H1 (cell line): ENCODE measurements at regions not wholly inside any gene's neighbourhood (a gene's known extent, or its start where the extent isn't known, plus 50 kb on each side); places are given as distances from the start of the nearest gene placed in this dataset.
A peak's percentile ranks its signal among the peaks of the same experiment; 100 is the strongest.

Experiments
- CTCF ChIA-PET: fragments of 300-600 bp; sonication (Branson Sonifier 250); formaldehyde crosslinking; loops from one replicate; lab custom pipeline; 2021; ENCODE audit not compliant: partially characterized antibody; lab: Charles Lee
- POLR2A ChIA-PET: fragments of 300-600 bp; sonication (Branson Sonifier 250); formaldehyde crosslinking; loops from one replicate; lab custom pipeline; 2021; ENCODE audit warnings: inconsistent platforms; ENCODE audit not compliant: partially characterized antibody; lab: Charles Lee
- DNase-seq, 2 experiments: peaks; one replicate each; pipeline versions ENCODE4 v3.0.0 to v3.0.0-alpha.2; 2010 to 2022; ENCODE audit warnings: low spot score in 2 of 2, low read depth in 1 of 2, mixed read lengths in 1 of 2
- FAIRE-seq: peaks from 2 replicates; lab custom pipeline; 2011; peaks lifted over from hg19 to GRCh38; lab: Jason Lieb, UNC
- H2AFZ ChIP-seq: 2 replicates; pipeline ENCODE4 v1.8.1; 2012; ENCODE audit warnings: low read length, inconsistent platforms
- H2AK5ac ChIP-seq: 2 replicates; pipeline ENCODE4 v1.6.1; 2013; ENCODE audit warnings: low read depth, low read length
- H2BK120ac ChIP-seq: replicated peaks from 2 replicates; pipeline ENCODE3; 2013; ENCODE audit warnings: low read depth, low read length, inconsistent platforms
- H2BK12ac ChIP-seq: 2 replicates; pipeline ENCODE4 v1.6.1; 2013; ENCODE audit warnings: low read depth, low read length
- H2BK15ac ChIP-seq: 2 replicates; pipeline ENCODE4 v1.6.1; 2013; ENCODE audit warnings: low read length
- H2BK20ac ChIP-seq: 2 replicates; pipeline ENCODE4 v1.6.1; 2013; ENCODE audit warnings: low read length
- H2BK5ac ChIP-seq: 2 replicates; pipeline ENCODE4 v1.6.1; 2013; ENCODE audit warnings: low read depth, low read length
- H3K14ac ChIP-seq: 2 replicates; pipeline ENCODE4 v1.6.1; 2013; ENCODE audit warnings: inconsistent platforms; ENCODE audit not compliant: insufficient read length
- H3K18ac ChIP-seq: 2 replicates; pipeline ENCODE4 v1.6.1; 2013; ENCODE audit warnings: low read length; ENCODE audit errors: extremely low read depth
- H3K23ac ChIP-seq: 2 replicates; pipeline ENCODE4 v1.6.1; 2013; ENCODE audit warnings: inconsistent platforms; ENCODE audit not compliant: insufficient read length
- H3K23me2 ChIP-seq: 2 replicates; pipeline ENCODE4 v1.6.1; 2013; ENCODE audit warnings: low read depth, low read length
- H3K27ac ChIP-seq: 2 replicates; pipeline ENCODE4 v1.6.1; 2011; ENCODE audit warnings: low read depth, low read length, inconsistent platforms
- H3K27me3 ChIP-seq, 4 experiments: replicated peaks in 1 of 4; 1 replicate in 1 of 4; 2 replicates in 3 of 4; pipeline versions ENCODE4 v1.6.1 to v1.8.1; 2011 to 2013; ENCODE audit warnings: low read length in 3 of 4, mild to moderate bottlenecking in 3 of 4, inconsistent platforms in 2 of 4, mixed read lengths in 2 of 4, moderate library complexity in 1 of 4; ENCODE audit not compliant: control insufficient read depth in 3 of 4, insufficient read depth in 3 of 4; ENCODE audit errors: extremely low read depth in 1 of 4
- H3K36me3 ChIP-seq, 4 experiments: 2 replicates each; pipeline versions ENCODE4 v1.6.1 to v1.8.1; 2011 to 2013; ENCODE audit warnings: mild to moderate bottlenecking in 4 of 4, low read length in 3 of 4, moderate library complexity in 2 of 4, control low read depth in 1 of 4, inconsistent platforms in 1 of 4; ENCODE audit not compliant: insufficient read depth in 4 of 4, control insufficient read depth in 2 of 4
- H3K4ac ChIP-seq: replicated peaks from 2 replicates; pipeline ENCODE3; 2013; ENCODE audit warnings: low read length, low read depth, mixed read lengths, inconsistent platforms; ENCODE audit not compliant: insufficient read length
- H3K4me1 ChIP-seq, 4 experiments: replicated peaks in 1 of 4; 1 replicate in 1 of 4; 2 replicates in 3 of 4; pipeline versions ENCODE4 v1.6.1 to v1.8.1; 2011 to 2013; ENCODE audit warnings: low read length in 3 of 4, inconsistent platforms in 2 of 4, mixed read lengths in 1 of 4; ENCODE audit not compliant: insufficient read depth in 4 of 4, control insufficient read depth in 3 of 4
- H3K4me2 ChIP-seq, 2 experiments: 2 replicates each; pipeline versions ENCODE4 v1.6.1 to v1.8.1; 2011 to 2013; ENCODE audit warnings: low read depth in 2 of 2, low read length in 2 of 2, control low read depth in 1 of 2, inconsistent platforms in 1 of 2, mild to moderate bottlenecking in 1 of 2; ENCODE audit not compliant: insufficient read depth in 1 of 2
- H3K4me3 ChIP-seq, 4 experiments: fragments of 200-600, 300-600 bp in 1 of 4; sonication (generic), shearing (Covaris generic), sonication (Bioruptor Twin) in 1 of 4; 2 replicates each; pipeline versions ENCODE4 v1.5.1 to v1.8.1; 2011 to 2016; ENCODE audit warnings: low read length in 4 of 4, low read depth in 3 of 4, control low read depth in 2 of 4, inconsistent platforms in 2 of 4, mild to moderate bottlenecking in 2 of 4, mixed read lengths in 1 of 4, moderate library complexity in 1 of 4; ENCODE audit not compliant: insufficient read depth in 2 of 4; ENCODE audit errors: extremely low read depth in 1 of 4
- H3K56ac ChIP-seq: replicated peaks from 2 replicates; pipeline ENCODE3; 2013; ENCODE audit warnings: low read depth, mild to moderate bottlenecking, mixed read lengths, low read length, inconsistent platforms; ENCODE audit not compliant: insufficient read length
- H3K79me1 ChIP-seq: 2 replicates; pipeline ENCODE4 v1.6.1; 2013; ENCODE audit warnings: low read depth, low read length, control low read depth
- H3K79me2 ChIP-seq, 2 experiments: 2 replicates each; pipeline versions ENCODE4 v1.6.1 to v1.8.1; 2012 to 2013; ENCODE audit warnings: low read length in 2 of 2, mild to moderate bottlenecking in 2 of 2, inconsistent platforms in 1 of 2; ENCODE audit not compliant: insufficient read depth in 2 of 2, control insufficient read depth in 1 of 2
- H3K9ac ChIP-seq, 4 experiments: replicated peaks in 1 of 4; 1 replicate in 1 of 4; 2 replicates in 3 of 4; pipeline versions ENCODE4 v1.6.1 to v1.8.1; 2011 to 2013; ENCODE audit warnings: low read depth in 3 of 4, low read length in 3 of 4, control low read depth in 2 of 4, mild to moderate bottlenecking in 2 of 4, moderate library complexity in 2 of 4, inconsistent platforms in 1 of 4; ENCODE audit errors: extremely low read depth in 1 of 4
- H3K9me3 ChIP-seq, 2 experiments: 2 replicates each; pipeline versions ENCODE4 v1.6.1 to v1.8.1; 2012 to 2013; ENCODE audit warnings: mild to moderate bottlenecking in 2 of 2, moderate library complexity in 2 of 2, control low read depth in 1 of 2, inconsistent platforms in 1 of 2, low read depth in 1 of 2, low read length in 1 of 2, mixed read lengths in 1 of 2; ENCODE audit not compliant: insufficient read depth in 2 of 2
- H4K20me1 ChIP-seq, 2 experiments: replicated peaks in 1 of 2; 2 replicates each; pipeline versions ENCODE3 to v1.8.1; 2011 to 2013; ENCODE audit warnings: inconsistent platforms in 2 of 2, low read length in 2 of 2, mild to moderate bottlenecking in 1 of 2; ENCODE audit not compliant: insufficient read depth in 2 of 2, control insufficient read depth in 1 of 2
- H4K5ac ChIP-seq: 2 replicates; pipeline ENCODE4 v1.6.1; 2013; ENCODE audit warnings: low read length, low read depth, mixed read lengths, inconsistent platforms; ENCODE audit not compliant: insufficient read length
- H4K8ac ChIP-seq: 2 replicates; pipeline ENCODE4 v1.8.0; 2013; ENCODE audit warnings: mild to moderate bottlenecking, moderate library complexity, low read length, inconsistent platforms; ENCODE audit not compliant: insufficient read depth; ENCODE audit errors: extremely low read depth
- H4K91ac ChIP-seq: replicated peaks from 2 replicates; pipeline ENCODE3; 2013; ENCODE audit warnings: low read length, mixed read lengths, inconsistent platforms; ENCODE audit not compliant: insufficient read length
- BCL11A ChIP-seq, 2 experiments: IDR thresholded peaks; one replicate each; pipeline ENCODE4 v1.6.1; 2011; ENCODE audit warnings: low read depth in 2 of 2, low read length in 2 of 2, mild to moderate bottlenecking in 2 of 2
- BRCA1 ChIP-seq: IDR thresholded peaks from 2 replicates; pipeline ENCODE4 v1.6.1; 2012; ENCODE audit warnings: low read depth, low read length, improper control_type of control experiment
- CBX8 ChIP-seq: fragments of 300-800, 300-1000 bp; sonication (generic); IDR thresholded peaks from 2 replicates; pipeline ENCODE4 v1.7.1; 2016; ENCODE audit warnings: low read depth, low read length, borderline replicate concordance
- JUND ChIP-seq: IDR thresholded peaks from 2 replicates; pipeline ENCODE4 v1.6.1; 2011; ENCODE audit warnings: mild to moderate bottlenecking, improper control_type of control experiment, low read length
- RAD21 ChIP-seq, 2 experiments: IDR thresholded peaks in 1 of 2; conservative IDR thresholded peaks in 1 of 2; 2 replicates each; pipeline ENCODE4 v1.6.1; 2011; ENCODE audit warnings: low read depth in 2 of 2, low read length in 2 of 2, improper control_type of control experiment in 1 of 2, inconsistent platforms in 1 of 2, mild to moderate bottlenecking in 1 of 2, moderate library complexity in 1 of 2
- RBBP5 ChIP-seq: IDR thresholded peaks from 2 replicates; pipeline ENCODE4 v1.7.1; 2012; ENCODE audit warnings: low read depth, mild to moderate bottlenecking, inconsistent platforms, low read length, moderate library complexity, borderline replicate concordance
- SAP30 ChIP-seq: fragments of 300-600 bp; sonication (generic); IDR thresholded peaks from 2 replicates; pipeline ENCODE4 v1.7.1; 2012; ENCODE audit warnings: low read length, moderate library complexity, mild to moderate bottlenecking, inconsistent platforms; ENCODE audit not compliant: insufficient read depth, insufficient replicate concordance
- USF2 ChIP-seq: IDR thresholded peaks from 2 replicates; pipeline ENCODE4 v1.6.1; 2011; ENCODE audit warnings: low read length, improper control_type of control experiment
- WGBS, 2 experiments: shearing (Covaris generic) in 1 of 2; methylation state at CpG; one replicate each; pipeline versions ENCODE4 v1.1.6 to v1.1.7; 2013 to 2015; ENCODE audit warnings: low lambda C conversion rate in 2 of 2, mixed read lengths in 2 of 2, inconsistent platforms in 1 of 2, low coverage in 1 of 2, missing lambda C conversion rate in 1 of 2; ENCODE audit not compliant: insufficient replicate concordance in 2 of 2, insufficient coverage in 1 of 2, insufficient read length in 1 of 2; ENCODE audit errors: extremely low coverage in 1 of 2, missing lambda C conversion rate in 1 of 2; 5-methylcytosine and 5-hydroxymethylcytosine counted together

DNA sequence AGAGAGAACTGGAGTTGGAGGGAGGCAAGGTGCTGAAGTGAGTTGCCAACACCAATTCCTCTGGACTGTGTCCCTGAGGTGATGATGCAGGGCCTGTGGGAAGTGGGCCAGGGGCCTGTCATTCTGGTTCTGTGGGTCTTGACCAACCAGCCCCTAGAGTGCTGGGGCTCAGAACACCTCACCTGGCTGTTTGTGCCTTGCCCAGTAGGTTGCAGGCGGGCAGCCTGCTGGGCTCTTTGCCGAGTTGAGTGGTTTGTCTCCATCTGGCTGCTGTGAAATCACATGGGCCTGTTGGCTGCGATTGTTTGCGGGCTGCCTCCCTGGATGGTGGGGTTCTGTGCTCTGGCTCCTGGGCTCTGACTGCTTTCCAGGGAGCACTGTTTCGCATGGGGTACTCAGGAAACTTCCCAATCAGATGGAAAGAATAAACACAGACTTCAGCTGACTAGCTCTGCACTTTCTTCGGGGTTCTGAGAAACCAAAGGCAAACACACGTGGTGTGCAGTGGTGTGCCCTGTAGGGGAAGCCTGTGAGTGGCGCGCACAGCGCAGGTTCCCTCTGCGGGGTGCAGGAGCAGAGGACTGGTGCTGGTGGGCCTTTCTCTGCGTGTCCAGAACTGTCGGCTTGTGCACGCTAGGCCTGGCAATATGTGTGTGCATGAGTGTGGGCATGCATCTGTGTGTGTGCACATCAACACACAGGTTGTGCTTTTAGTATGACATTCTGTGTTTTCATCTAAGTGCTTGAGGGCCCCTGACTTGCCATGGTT, 95.1 kb downstream of the RHOU start:
- Histone ChIP-seq H3K14ac (no peak overlapping the region), H3K9me3 (no peaks in the 10 kb centered on the region), H2BK20ac (no peak overlapping the region), H3K4me1 (peaks cover 0 to 4% (median 1%) of the 10 kb centered on the region in 4 experiments; a peak in 2 of 7 replicates), H3K4ac (no peak overlapping the region), H3K23ac (no peak overlapping the region), H2BK12ac (no peak overlapping the region), H3K23me2 (0 out of 2 replicates have a peak, but pooled peaks cover 2% of the 10 kb centered on the region), H4K20me1 (no peaks in the 10 kb centered on the region), H4K91ac (no peak overlapping the region), H3K27ac (no peak overlapping the region), H3K56ac (no peak overlapping the region), H3K27me3 (no peaks in the 10 kb centered on the region), H3K36me3 (no peaks in the 10 kb centered on the region), H2BK120ac (no peak overlapping the region), H2BK15ac (0 out of 2 replicates have a peak overlapping the region, but pooled peaks have one; percentile 54), H3K4me3 (no peak overlapping the region), H2AFZ (peak overlapping the region; percentile 78; the same call in 1 of the 2 replicates), H3K9ac (no peak overlapping the region), H2AK5ac (no peak overlapping the region; the same call in 1 of the 2 replicates), H3K79me2 (no peaks in the 10 kb centered on the region; a peak in 1 of 4 replicates), H4K8ac (no peak overlapping the region), H3K4me2 (no peak overlapping the region), H3K18ac (no peak overlapping the region), H4K5ac (no peak overlapping the region), H3K79me1 (no peaks in the 10 kb centered on the region), H2BK5ac (no peak overlapping the region)
- WGBS, 2 experiments = 71% methylated on average over 14 of the region's 14 CpGs; no CpG with 5 or more reads in 1 of the 2 experiments
- POLR2A ChIA-PET = no interaction called here
- CTCF ChIA-PET = interaction anchor here (1.0 kb wide), 1 partner anchor 39 kb away, joined by 3 read pairs; no protein-coding TSS in a partner anchor
- FAIRE-seq (no peak), DNase-seq (no peak)
- no peak for TF ChIP-seq USF2
- TF ChIP-seq JUND = no peak
- TF ChIP-seq RAD21 (IDR thresholded peaks at IDR 0.05 in 1 of 2, conservative IDR thresholded peaks at IDR 0.05 in 1 of 2; ENCODE audit: low read depth in 2 of 2, low read length in 2 of 2) = peak in 1 of 2 experiments; percentile 30; a peak in 2 of 4 replicates
- TF ChIP-seq BRCA1 = no peak
- TF ChIP-seq SAP30 = no peak
- no peak for TF ChIP-seq RBBP5
- no peak for TF ChIP-seq CBX8
- TF ChIP-seq BCL11A (IDR thresholded peaks at IDR 0.05; ENCODE audit: low read depth in 2 of 2, low read length in 2 of 2) = no peak
